SK-N-SH treated with all-trans-retinoic acid at 6 μM for 48 hours (cell line): ENCODE measurements at regions not wholly inside any gene's neighbourhood (a gene's known extent, or its start where the extent isn't known, plus 50 kb on each side); places are given as distances from the start of the nearest gene placed in this dataset.

ENCODE experiments used
- ATAC-seq: fragments of 200-7000 bp; cut with Tn5 transposase; 3 replicates; pipeline ENCODE4 v1.9.1; 2020; ENCODE audit warnings: mild to moderate bottlenecking, moderate library complexity
- ARNTL ChIP-seq: fragments of 450-650 bp; formaldehyde crosslinking; IDR thresholded peaks from 2 replicates; pipeline ENCODE4 v1.5.0; 2020; ENCODE audit warnings: low read depth, mild to moderate bottlenecking, moderate library complexity, borderline replicate concordance
- BACH2 ChIP-seq: fragments of 250-450 bp; sonication (Bioruptor Pico); IDR thresholded peaks from 2 replicates; pipeline ENCODE4 v1.9.0; 2021; ENCODE audit warnings: mild to moderate bottlenecking, borderline replicate concordance
- CREB5 ChIP-seq: fragments of 250-450 bp; sonication (Bioruptor Pico); IDR thresholded peaks from 2 replicates; pipeline ENCODE4 v1.5.1; 2020; ENCODE audit warnings: low read depth, mild to moderate bottlenecking, moderate library complexity
- CSDC2 ChIP-seq: fragments of 250-450 bp; sonication (Bioruptor Pico); IDR thresholded peaks from 2 replicates; pipeline ENCODE4 v1.5.0; 2020; ENCODE audit warnings: mild to moderate bottlenecking, moderate library complexity
- ESRRG ChIP-seq: fragments of 250-450 bp; sonication (Bioruptor Pico); IDR thresholded peaks from 2 replicates; pipeline ENCODE4 v1.6.1; 2021; ENCODE audit warnings: mild to moderate bottlenecking
- GLIS3 ChIP-seq: fragments of 250-450 bp; sonication (Bioruptor Pico); IDR thresholded peaks from 2 replicates; pipeline ENCODE4 v1.5.0; 2020; ENCODE audit warnings: mild to moderate bottlenecking, moderate library complexity
- ISL1 ChIP-seq: fragments of 250-450 bp; sonication (Bioruptor Pico); IDR thresholded peaks from 2 replicates; pipeline ENCODE4 v2.1.2; 2022; ENCODE audit warnings: mild to moderate bottlenecking, moderate library complexity
- OSR1 ChIP-seq: fragments of 250-450 bp; sonication (Bioruptor Pico); IDR thresholded peaks from 2 replicates; pipeline ENCODE4 v1.8.0; 2022; ENCODE audit warnings: moderate library complexity, mild to moderate bottlenecking, inconsistent platforms
- PATZ1 ChIP-seq: fragments of 250-450 bp; sonication (Bioruptor Pico); IDR thresholded peaks from 2 replicates; pipeline ENCODE4 v1.8.0; 2020; ENCODE audit warnings: mild to moderate bottlenecking, moderate library complexity, borderline replicate concordance
- PPARA ChIP-seq: fragments of 250-450 bp; sonication (Bioruptor Pico); IDR thresholded peaks from 2 replicates; pipeline ENCODE4 v1.5.0; 2020; ENCODE audit warnings: mild to moderate bottlenecking, borderline replicate concordance
- RARB ChIP-seq: fragments of 250-450 bp; sonication (Bioruptor Pico); IDR thresholded peaks from 2 replicates; pipeline ENCODE4 v1.8.0; 2021; ENCODE audit warnings: mild to moderate bottlenecking, moderate library complexity
- SNAI2 ChIP-seq: fragments of 250-450 bp; sonication (Bioruptor Pico); IDR thresholded peaks from 2 replicates; pipeline ENCODE4 v1.5.0; 2020; ENCODE audit warnings: mild to moderate bottlenecking, moderate library complexity
- TCF4 ChIP-seq: fragments of 250-450 bp; sonication (Bioruptor Pico); IDR thresholded peaks from 2 replicates; pipeline ENCODE4 v1.8.0; 2021; ENCODE audit warnings: mild to moderate bottlenecking, moderate library complexity, borderline replicate concordance
- TOX ChIP-seq: fragments of 250-450 bp; sonication (Bioruptor Pico); IDR thresholded peaks from 2 replicates; pipeline ENCODE4 v1.8.0; 2021; ENCODE audit warnings: mild to moderate bottlenecking, moderate library complexity, borderline replicate concordance
- TSHZ2 ChIP-seq: fragments of 250-450 bp; sonication (Bioruptor Pico); IDR thresholded peaks from 2 replicates; pipeline ENCODE4 v1.5.0; 2020; ENCODE audit warnings: mild to moderate bottlenecking, moderate library complexity
- ZC3H10 ChIP-seq: fragments of 250-450 bp; sonication (Bioruptor Pico); IDR thresholded peaks from 2 replicates; pipeline ENCODE4 v1.5.1; 2021; ENCODE audit warnings: mild to moderate bottlenecking, moderate library complexity
- ZFP3 ChIP-seq: fragments of 250-450 bp; sonication (Bioruptor Pico); IDR thresholded peaks from 2 replicates; pipeline ENCODE4 v1.5.0; 2020; ENCODE audit warnings: mild to moderate bottlenecking, moderate library complexity
- ZFP30 ChIP-seq: fragments of 450-650 bp; formaldehyde crosslinking; IDR thresholded peaks from 2 replicates; pipeline ENCODE4 v1.5.0; 2022; ENCODE audit warnings: mild to moderate bottlenecking, moderate library complexity
- ZNF565 ChIP-seq: fragments of 450-650 bp; formaldehyde crosslinking; conservative IDR thresholded peaks from 2 replicates; pipeline ENCODE4 v1.5.0; 2020; ENCODE audit warnings: low read depth, mild to moderate bottlenecking, moderate library complexity
- ZNF8 ChIP-seq: fragments of 450-650 bp; formaldehyde crosslinking; IDR thresholded peaks from 2 replicates; pipeline ENCODE4 v1.5.0; 2020; ENCODE audit warnings: mild to moderate bottlenecking, moderate library complexity

GRCh38 chr6:80478030-80478429, 371.6 kb downstream of the BCKDHB start (continued):
- TF ChIP-seq TSHZ2 (CRISPR knock-in tag) (no peak), PPARA (CRISPR knock-in tag) (no peak), ZFP3 (no peak), ISL1 (CRISPR knock-in tag) (no peak)
- TF ChIP-seq, all 23 proteins: peak for 0

GRCh38 chr6:80477591-80477990, 371.1 kb downstream of the BCKDHB start:
- TF ChIP-seq PPARA (CRISPR knock-in tag): no peak
- ATAC-seq: no peak

- TF ChIP-seq CREB5 (CRISPR knock-in tag): no peak
- TF ChIP-seq CSDC2 (CRISPR knock-in tag): no peak
- TF ChIP-seq ISL1 (CRISPR knock-in tag): no peak
- no peak for TF ChIP-seq PATZ1 (CRISPR knock-in tag)
- no peak for TF ChIP-seq GLIS3 (CRISPR knock-in tag)
- ATAC-seq: no peak
These were observed 365.8 kb downstream of the BCKDHB start for GRCh38 chr6:80472271-80472670.

- TF ChIP-seq ZFP3 (no peak), SNAI2 (no peak), TOX (CRISPR knock-in tag) (no peak), GLIS3 (CRISPR knock-in tag) (no peak), ZNF8 (CRISPR knock-in tag) (no peak), ISL1 (CRISPR knock-in tag) (no peak), ZC3H10 (no peak), TCF4 (CRISPR knock-in tag) (no peak), ESRRG (CRISPR knock-in tag) (no peak), TSHZ2 (CRISPR knock-in tag) (no peak), ARNTL (no peak), CREB5 (CRISPR knock-in tag) (no peak), OSR1 (CRISPR knock-in tag) (no peak), ZNF565 (CRISPR knock-in tag) (no peak), ZFP30 (CRISPR knock-in tag) (no peak), RARB (CRISPR knock-in tag) (no peak), BACH2 (no peak)
- ATAC-seq: no peak
These were observed 363.5 kb downstream of the BCKDHB start for GRCh38 chr6:80469977-80470376.
